ENCODE measurements at regions not wholly inside any gene's neighbourhood (a gene's known extent, or its start where the extent isn't known, plus 50 kb on each side); places are given as distances from the start of the nearest gene placed in this dataset.

DNA sequence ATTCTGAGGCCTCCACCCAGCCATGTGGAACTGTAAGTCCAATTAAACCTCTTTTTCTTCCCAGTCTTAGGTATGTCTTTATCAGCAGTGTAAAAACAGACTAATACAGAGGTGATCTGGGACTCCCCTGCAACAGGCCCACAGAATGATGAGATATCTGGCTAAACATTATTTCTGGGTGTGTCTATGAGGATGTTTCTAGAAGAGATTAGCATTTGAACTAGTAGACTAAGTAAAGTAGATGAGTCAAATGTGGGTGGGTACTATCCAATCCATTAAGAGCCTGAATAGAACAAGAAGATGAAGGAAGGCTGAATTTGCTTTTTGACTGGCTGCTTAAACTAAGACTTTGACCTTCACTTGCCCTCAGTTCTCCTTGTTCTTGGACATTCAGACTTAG is 396.5 kb upstream of the LRRC7 start:
- no peaks in the 10 kb centered on the region for H3K4me1 ChIP-seq
- H3K4me3 ChIP-seq = no peak overlapping the region
- H3K27ac ChIP-seq = no peak overlapping the region
- DNase-seq = no peak
- TF ChIP-seq POLR2A (IDR thresholded peaks at IDR 0.05) (no peak), POLR2AphosphoS5 (IDR thresholded peaks at IDR 0.05) (no peak)
- TF ChIP-seq, protein P1, sequence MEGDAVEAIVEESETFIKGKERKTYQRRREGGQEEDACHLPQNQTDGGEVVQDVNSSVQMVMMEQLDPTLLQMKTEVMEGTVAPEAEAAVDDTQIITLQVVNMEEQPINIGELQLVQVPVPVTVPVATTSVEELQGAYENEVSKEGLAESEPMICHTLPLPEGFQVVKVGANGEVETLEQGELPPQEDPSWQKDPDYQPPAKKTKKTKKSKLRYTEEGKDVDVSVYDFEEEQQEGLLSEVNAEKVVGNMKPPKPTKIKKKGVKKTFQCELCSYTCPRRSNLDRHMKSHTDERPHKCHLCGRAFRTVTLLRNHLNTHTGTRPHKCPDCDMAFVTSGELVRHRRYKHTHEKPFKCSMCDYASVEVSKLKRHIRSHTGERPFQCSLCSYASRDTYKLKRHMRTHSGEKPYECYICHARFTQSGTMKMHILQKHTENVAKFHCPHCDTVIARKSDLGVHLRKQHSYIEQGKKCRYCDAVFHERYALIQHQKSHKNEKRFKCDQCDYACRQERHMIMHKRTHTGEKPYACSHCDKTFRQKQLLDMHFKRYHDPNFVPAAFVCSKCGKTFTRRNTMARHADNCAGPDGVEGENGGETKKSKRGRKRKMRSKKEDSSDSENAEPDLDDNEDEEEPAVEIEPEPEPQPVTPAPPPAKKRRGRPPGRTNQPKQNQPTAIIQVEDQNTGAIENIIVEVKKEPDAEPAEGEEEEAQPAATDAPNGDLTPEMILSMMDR (IDR thresholded peaks at IDR 0.05 in 8 of 11, conservative IDR thresholded peaks at IDR 0.05 in 3 of 11) = no peak
- no peaks in the 10 kb centered on the region for H3K36me3 ChIP-seq
- H3K9me3 ChIP-seq = peaks cover 0 to 27% (median 14%) of the 10 kb centered on the region in 8 donors
- intact Hi-C loops (cut with DNase I; ENCODE audit: low total_unique reads) = no loop called here
- H3K27me3 ChIP-seq (replicated peaks in 1 of 7) = no peaks in the 10 kb centered on the region

DNA sequence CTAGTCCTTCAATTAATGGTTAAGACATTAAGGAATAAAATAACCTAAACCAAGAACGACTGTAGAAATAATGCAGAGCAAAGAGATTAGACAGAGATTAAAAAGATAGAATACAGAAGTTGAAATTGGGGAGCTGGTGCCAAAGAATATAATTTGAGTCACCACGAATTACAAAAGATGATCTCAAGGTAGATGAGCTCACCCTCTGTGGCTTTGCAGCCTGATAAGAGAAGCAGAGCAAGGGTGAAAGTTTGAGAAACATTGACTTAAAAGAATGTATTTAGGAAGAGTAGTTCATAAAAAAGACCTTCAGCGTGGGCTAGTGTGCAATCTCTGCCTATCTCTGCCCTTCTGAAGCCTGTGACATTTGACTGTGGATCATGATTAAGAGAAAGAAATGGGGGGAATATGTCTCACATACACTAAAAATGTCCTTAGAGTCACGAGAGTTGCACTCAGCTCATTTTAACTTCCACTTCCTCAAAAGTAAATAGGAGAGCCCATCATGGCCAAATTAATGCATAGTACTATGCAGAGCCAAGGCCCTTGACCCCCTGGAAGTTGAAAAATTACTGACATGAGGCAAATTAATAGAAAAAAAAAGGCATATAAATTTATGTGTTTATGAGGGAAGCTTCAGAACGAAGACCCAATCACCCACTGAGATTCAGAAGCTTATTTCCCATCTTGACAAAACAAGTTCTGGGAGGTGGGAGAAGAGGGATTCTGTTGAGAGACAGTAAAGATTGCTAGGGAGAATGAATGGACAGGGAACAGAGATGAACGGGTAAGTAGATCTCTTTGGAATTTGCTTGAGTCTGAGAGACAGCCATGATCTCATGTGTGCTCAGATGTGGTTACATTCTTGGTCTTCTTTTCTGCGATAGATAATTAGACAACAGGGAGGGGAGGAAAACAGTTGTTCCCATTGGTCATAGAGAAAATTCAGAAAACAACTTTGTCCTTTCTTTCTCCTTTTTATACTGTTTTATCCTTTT is 395.4 kb upstream of the LRRC7 start:
- intact Hi-C loops (cut with DNase I; ENCODE audit: low total_unique reads) = no loop called here
- Histone ChIP-seq H3K36me3 (no peaks in the 10 kb centered on the region), H3K4me3 (no peak overlapping the region), H3K27me3 (replicated peaks in 1 of 7) (no peaks in the 10 kb centered on the region), H3K4me1 (no peaks in the 10 kb centered on the region), H3K27ac (no peak overlapping the region), H3K9me3 (peaks cover 0 to 27% (median 14%) of the 10 kb centered on the region in 8 donors)
- DNase-seq = no peak
- 58 to 70% (median 62%) methylated on average over 7 of the region's 7 CpGs for WGBS, 5 donors
- no peak for TF ChIP-seq POLR2AphosphoS5 (IDR thresholded peaks at IDR 0.05)
- TF ChIP-seq, protein P1 (IDR thresholded peaks at IDR 0.05 in 8 of 11, conservative IDR thresholded peaks at IDR 0.05 in 3 of 11) = no peak

DNA sequence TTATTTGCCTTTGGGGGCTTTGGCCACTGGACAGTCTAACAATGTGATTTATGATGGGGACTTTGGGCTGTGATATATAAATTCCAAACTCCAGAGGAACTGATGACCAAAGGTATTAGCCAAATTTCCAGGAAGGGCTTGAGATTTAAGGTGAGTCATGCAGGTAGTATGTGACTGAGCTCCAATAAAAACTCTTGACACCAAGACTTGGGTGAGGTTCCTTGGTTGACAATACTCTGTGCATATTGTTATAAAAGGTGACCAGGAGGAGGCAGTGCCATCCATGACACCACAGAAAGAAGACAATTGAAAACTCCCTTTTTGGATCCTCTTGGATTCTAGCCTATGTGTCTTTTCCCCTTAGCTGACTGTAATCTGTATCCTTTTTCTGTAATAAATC is 392.7 kb upstream of the LRRC7 start:
- intact Hi-C loops (cut with DNase I; ENCODE audit: low total_unique reads) = no loop called here
- TF ChIP-seq, protein P1 (IDR thresholded peaks at IDR 0.05 in 8 of 11, conservative IDR thresholded peaks at IDR 0.05 in 3 of 11) = no peak
- no peak for TF ChIP-seq POLR2A (IDR thresholded peaks at IDR 0.05)
- no peak for TF ChIP-seq POLR2AphosphoS5 (IDR thresholded peaks at IDR 0.05)
- Histone ChIP-seq H3K4me3 (no peak overlapping the region), H3K27me3 (replicated peaks in 1 of 7) (no peaks in the 10 kb centered on the region), H3K4me1 (no peaks in the 10 kb centered on the region), H3K36me3 (no peaks in the 10 kb centered on the region), H3K9me3 (peaks cover 0 to 12% (median 5%) of the 10 kb centered on the region in 8 donors), H3K27ac (no peak overlapping the region)
- DNase-seq = no peak

- H3K27me3 ChIP-seq (replicated peaks in 1 of 7) = no peaks in the 10 kb centered on the region
- TF ChIP-seq, protein P1 (IDR thresholded peaks at IDR 0.05 in 8 of 11, conservative IDR thresholded peaks at IDR 0.05 in 3 of 11) = no peak
- TF ChIP-seq POLR2A (IDR thresholded peaks at IDR 0.05) (no peak), POLR2AphosphoS5 (IDR thresholded peaks at IDR 0.05) (no peak)
These were observed 387.4 kb upstream of the LRRC7 start for GRCh38 chr1:69180358-69180757.

More at GRCh38 chr1:69180358-69180757, 387.4 kb upstream of the LRRC7 start:
- DNase-seq = no peak
- H3K4me3 ChIP-seq = no peak overlapping the region
- H3K36me3 ChIP-seq = no peaks in the 10 kb centered on the region
- intact Hi-C loops (cut with DNase I; ENCODE audit: low total_unique reads) = no loop called here
- H3K4me1 ChIP-seq = no peaks in the 10 kb centered on the region
- no peaks in the 10 kb centered on the region for H3K9me3 ChIP-seq
- no peak overlapping the region for H3K27ac ChIP-seq
